ENCODE measurements at regions not wholly inside any gene's neighbourhood (a gene's known extent, or its start where the extent isn't known, plus 50 kb on each side); places are given as distances from the start of the nearest gene placed in this dataset.

GRCh38 chr7:49166441-49166840 lies 242.1 kb downstream of the CDC14C start:
- intact Hi-C loops (cut with micrococcal nuclease), result loop anchor here (1.0 to 2.0 kb wide), 3 partner anchors 166 to 867 kb away; no protein-coding TSS in a partner anchor
- ChIA-PET CTCF (interaction anchor here (0.6 to 1.2 kb wide), 9 partner anchors 9 to 909 kb away, joined by 3 to 4 read pairs (median 3); no protein-coding TSS in a partner anchor), POLR2A (no interaction called here)
- TF ChIP-seq CTCF (IDR thresholded peaks at IDR 0.05; ENCODE audit: unreplicated experiment), result peak; percentile 12
- H3K4me1 Mint-ChIP-seq (ENCODE audit: insufficient read depth, unreplicated experiment), result no peaks in the 10 kb centered on the region
- no peak overlapping the region for H3K27ac Mint-ChIP-seq (ENCODE audit: low read depth, unreplicated experiment)
- peaks cover 72% of the 10 kb centered on the region for H3K27me3 Mint-ChIP-seq (ENCODE audit: insufficient read depth, unreplicated experiment)
- H3K9me3 Mint-ChIP-seq (ENCODE audit: unreplicated experiment), result no peaks in the 10 kb centered on the region
- no TSS peak for BruUV-seq (replicated peaks)
- H3K36me3 Mint-ChIP-seq (ENCODE audit: insufficient read depth, unreplicated experiment), result no peaks in the 10 kb centered on the region
- no peak overlapping the region for H3K4me3 Mint-ChIP-seq (ENCODE audit: unreplicated experiment)
- DNase-seq (ENCODE audit: unreplicated experiment), result peak; percentile 25

GRCh38 chr7:49172639-49173038 lies 248.3 kb downstream of the CDC14C start:
- ChIA-PET POLR2A (no interaction called here), CTCF (no interaction called here)
- Mint-ChIP-seq H3K9me3 (ENCODE audit: unreplicated experiment) (no peaks in the 10 kb centered on the region), H3K36me3 (ENCODE audit: insufficient read depth, unreplicated experiment) (no peaks in the 10 kb centered on the region), H3K27ac (ENCODE audit: low read depth, unreplicated experiment) (no peak overlapping the region), H3K4me1 (ENCODE audit: insufficient read depth, unreplicated experiment) (no peaks in the 10 kb centered on the region), H3K27me3 (ENCODE audit: insufficient read depth, unreplicated experiment) (peaks cover 49% of the 10 kb centered on the region), H3K4me3 (ENCODE audit: unreplicated experiment) (no peak overlapping the region)
- no peak for DNase-seq (ENCODE audit: unreplicated experiment)
- TF ChIP-seq CTCF (IDR thresholded peaks at IDR 0.05; ENCODE audit: unreplicated experiment), result no peak
- intact Hi-C loops (cut with micrococcal nuclease), result no loop called here
- no TSS peak for BruUV-seq (replicated peaks)

GRCh38 chr7:49174396-49174795 lies 250.0 kb downstream of the CDC14C start:
- no peak for TF ChIP-seq CTCF (IDR thresholded peaks at IDR 0.05; ENCODE audit: unreplicated experiment)
- ChIA-PET POLR2A (no interaction called here), CTCF (no interaction called here)
- H3K27ac Mint-ChIP-seq (ENCODE audit: low read depth, unreplicated experiment), result no peak overlapping the region
- H3K27me3 Mint-ChIP-seq (ENCODE audit: insufficient read depth, unreplicated experiment), result peaks cover 57% of the 10 kb centered on the region
- BruUV-seq (replicated peaks), result no TSS peak
- peak; percentile 28 for DNase-seq (ENCODE audit: unreplicated experiment)
- no peaks in the 10 kb centered on the region for H3K4me1 Mint-ChIP-seq (ENCODE audit: insufficient read depth, unreplicated experiment)
- H3K9me3 Mint-ChIP-seq (ENCODE audit: unreplicated experiment), result no peaks in the 10 kb centered on the region
- intact Hi-C loops (cut with micrococcal nuclease), result no loop called here
- H3K4me3 Mint-ChIP-seq (ENCODE audit: unreplicated experiment), result no peak overlapping the region
- no peaks in the 10 kb centered on the region for H3K36me3 Mint-ChIP-seq (ENCODE audit: insufficient read depth, unreplicated experiment)

GRCh38 chr7:49187543-49188268 lies 263.4 kb downstream of the CDC14C start:
- peak; percentile 29 for TF ChIP-seq CTCF (IDR thresholded peaks at IDR 0.05; ENCODE audit: unreplicated experiment)
- H3K36me3 Mint-ChIP-seq (ENCODE audit: insufficient read depth, unreplicated experiment), result no peaks in the 10 kb centered on the region
- no peaks in the 10 kb centered on the region for H3K4me1 Mint-ChIP-seq (ENCODE audit: insufficient read depth, unreplicated experiment)
- intact Hi-C loops (cut with micrococcal nuclease), result no loop called here
- no peaks in the 10 kb centered on the region for H3K9me3 Mint-ChIP-seq (ENCODE audit: unreplicated experiment)
- BruUV-seq (replicated peaks), result no TSS peak
- peaks cover 26% of the 10 kb centered on the region for H3K27me3 Mint-ChIP-seq (ENCODE audit: insufficient read depth, unreplicated experiment)
- peak; percentile 30 for DNase-seq (ENCODE audit: unreplicated experiment)
- POLR2A ChIA-PET, result no interaction called here
- H3K27ac Mint-ChIP-seq (ENCODE audit: low read depth, unreplicated experiment), result no peak overlapping the region
- CTCF ChIA-PET, result interaction anchor here (0.6 to 1.5 kb wide), 4 partner anchors 10 to 353 kb away, joined by 3 to 4 read pairs (median 4); no protein-coding TSS in a partner anchor
- H3K4me3 Mint-ChIP-seq (ENCODE audit: unreplicated experiment), result no peak overlapping the region

Data from MCF 10A (cell line).